RWPE1 (cell line): ENCODE measurements at regions not wholly inside any gene's neighbourhood (a gene's known extent, or its start where the extent isn't known, plus 50 kb on each side); places are given as distances from the start of the nearest gene placed in this dataset.

Source experiments
- CTCF ChIA-PET: fragments of 350-600 bp; sonication (Branson Sonifier 250); formaldehyde crosslinking; extraction: SDS; loops from one replicate; lab custom pipeline; 2021; lab: Yijun Ruan, JAX
- POLR2A ChIA-PET: fragments of 400-600 bp; formaldehyde crosslinking; extraction: SDS; loops from one replicate; lab custom pipeline; 2020; ENCODE audit warnings: antibody characterized with exemption; ENCODE audit not compliant: low non-redundant PET; lab: Yijun Ruan, JAX
- DNase-seq: peaks from one replicate; pipeline ENCODE4 v3.0.0; 2012; ENCODE audit warnings: low spot score
- H3K27ac ChIP-seq: fragments of 450-650 bp; 2 replicates; pipeline ENCODE4 v1.5.1; 2017
- CTCF ChIP-seq: fragments of 450-650 bp; conservative IDR thresholded peaks from 2 replicates; pipeline ENCODE4 v1.5.1; 2017; ENCODE audit warnings: low read depth, mild to moderate bottlenecking

GRCh38 chr11:4197112-4197511 is 102.5 kb downstream of the RRM1 start:
- no peak for TF ChIP-seq CTCF
- DNase-seq = no peak
- no peak overlapping the region for H3K27ac ChIP-seq
- POLR2A ChIA-PET = no interaction called here
- CTCF ChIA-PET = interaction anchor here (1.3 kb wide), 1 partner anchor 10 kb away, joined by 5 read pairs; no protein-coding TSS in a partner anchor

- H3K27ac ChIP-seq = no peak overlapping the region
- no peak for DNase-seq
- TF ChIP-seq CTCF = no peak
- ChIA-PET CTCF (interaction anchor here (0.7 kb wide), 1 partner anchor 12 kb away, joined by 5 read pairs; no protein-coding TSS in a partner anchor), POLR2A (no interaction called here)
These were observed 101.3 kb downstream of the RRM1 start for GRCh38 chr11:4195909-4196308.

GRCh38 chr11:4194889-4195288 is 100.3 kb downstream of the RRM1 start:
- no peak for TF ChIP-seq CTCF
- no peak overlapping the region for H3K27ac ChIP-seq
- POLR2A ChIA-PET = no interaction called here
- CTCF ChIA-PET = no interaction called here
- DNase-seq = no peak

- peak overlapping the region; percentile 4; the same call in 1 of the 2 replicates for H3K27ac ChIP-seq
- DNase-seq = no peak
- TF ChIP-seq CTCF = no peak
- ChIA-PET CTCF (interaction anchor here (1.2 kb wide), 1 partner anchor 15 kb away, joined by 3 read pairs; no protein-coding TSS in a partner anchor), POLR2A (no interaction called here)
These were observed 96.5 kb downstream of the RRM1 start for GRCh38 chr11:4191031-4191571.

- CTCF ChIA-PET = interaction anchor here (1.2 kb wide), 1 partner anchor 16 kb away, joined by 3 read pairs; no protein-coding TSS in a partner anchor
- no peak for DNase-seq
- no peak for TF ChIP-seq CTCF
- H3K27ac ChIP-seq = peak overlapping the region; percentile 4; the same call in 1 of the 2 replicates
- POLR2A ChIA-PET = no interaction called here
These were observed 95.9 kb downstream of the RRM1 start for GRCh38 chr11:4190519-4190918.

- H3K27ac ChIP-seq = no peak overlapping the region
- DNase-seq = no peak
- TF ChIP-seq CTCF = no peak
- CTCF ChIA-PET = no interaction called here
- POLR2A ChIA-PET = no interaction called here
These were observed 95.5 kb downstream of the RRM1 start for GRCh38 chr11:4190098-4190497.
